ENCODE measurements at regions not wholly inside any gene's neighbourhood (a gene's known extent, or its start where the extent isn't known, plus 50 kb on each side); places are given as distances from the start of the nearest gene placed in this dataset.
"Not testable (repeated sequence)": the region's sequence is repeated elsewhere in the genome, so short reads cannot be mapped to it uniquely, and the experiment has no call there.

- not testable (repeated sequence) for TF ChIP-seq SREBF2 (IDR thresholded peaks at IDR 0.05); EP300 (IDR thresholded peaks at IDR 0.05); ESRRA (IDR thresholded peaks at IDR 0.05; ENCODE audit: borderline replicate concordance, low read length); RAD21 (conservative IDR thresholded peaks at IDR 0.05 in 1 of 2, IDR thresholded peaks at IDR 0.05 in 1 of 2); KDM5A (IDR thresholded peaks at IDR 0.05); POLR2A (IDR thresholded peaks at IDR 0.05; ENCODE audit: low read length); CTCF (IDR thresholded peaks at IDR 0.05); HEYL (CRISPR knock-in tag; IDR thresholded peaks at IDR 0.05); RNF2 (IDR thresholded peaks at IDR 0.05; ENCODE audit: borderline replicate concordance, low read depth)
Measured at GRCh38 chr9:85880507-85880906, 60.4 kb upstream of the NAA35 start.

All from A549 (cell line).